RWPE1 (cell line): ENCODE measurements at regions not wholly inside any gene's neighbourhood (a gene's known extent, or its start where the extent isn't known, plus 50 kb on each side); places are given as distances from the start of the nearest gene placed in this dataset.

Source experiments
- CTCF ChIA-PET: fragments of 350-600 bp; sonication (Branson Sonifier 250); formaldehyde crosslinking; extraction: SDS; loops from one replicate; lab custom pipeline; 2021; lab: Yijun Ruan, JAX
- POLR2A ChIA-PET: fragments of 400-600 bp; formaldehyde crosslinking; extraction: SDS; loops from one replicate; lab custom pipeline; 2020; ENCODE audit warnings: antibody characterized with exemption; ENCODE audit not compliant: low non-redundant PET; lab: Yijun Ruan, JAX
- DNase-seq: peaks from one replicate; pipeline ENCODE4 v3.0.0; 2012; ENCODE audit warnings: low spot score
- H3K27ac ChIP-seq: fragments of 450-650 bp; 2 replicates; pipeline ENCODE4 v1.5.1; 2017
- TF ChIP-seq, protein P1 (sequence below): fragments of 450-650 bp; conservative IDR thresholded peaks from 2 replicates; pipeline ENCODE4 v1.5.1; 2017; ENCODE audit warnings: low read depth, mild to moderate bottlenecking

DNA sequence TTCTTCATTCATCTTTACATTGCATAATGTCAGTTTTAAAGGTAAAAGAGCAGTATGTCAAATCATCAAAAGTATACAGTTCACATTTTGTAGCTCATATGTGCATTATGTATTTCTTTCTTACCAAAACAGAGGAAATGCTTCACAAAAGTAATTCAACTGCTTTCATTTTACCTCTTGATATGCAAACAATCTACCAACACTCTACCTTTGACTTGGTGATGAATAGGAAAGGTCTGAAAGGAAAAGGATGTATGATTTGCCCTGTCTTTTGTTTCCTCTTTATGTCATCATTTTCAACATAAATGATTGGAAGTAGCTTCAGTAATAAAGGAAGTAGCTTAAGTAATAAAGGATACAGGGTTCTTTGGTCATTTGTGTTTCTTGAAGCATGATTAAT lies 846.7 kb downstream of the NXPH1 start:
- ChIA-PET POLR2A (no interaction called here), CTCF (interaction anchor here (0.6 kb wide), 1 partner anchor 455 kb away, joined by 3 read pairs; no protein-coding TSS in a partner anchor)
- no peak for DNase-seq
- TF ChIP-seq, protein P1, sequence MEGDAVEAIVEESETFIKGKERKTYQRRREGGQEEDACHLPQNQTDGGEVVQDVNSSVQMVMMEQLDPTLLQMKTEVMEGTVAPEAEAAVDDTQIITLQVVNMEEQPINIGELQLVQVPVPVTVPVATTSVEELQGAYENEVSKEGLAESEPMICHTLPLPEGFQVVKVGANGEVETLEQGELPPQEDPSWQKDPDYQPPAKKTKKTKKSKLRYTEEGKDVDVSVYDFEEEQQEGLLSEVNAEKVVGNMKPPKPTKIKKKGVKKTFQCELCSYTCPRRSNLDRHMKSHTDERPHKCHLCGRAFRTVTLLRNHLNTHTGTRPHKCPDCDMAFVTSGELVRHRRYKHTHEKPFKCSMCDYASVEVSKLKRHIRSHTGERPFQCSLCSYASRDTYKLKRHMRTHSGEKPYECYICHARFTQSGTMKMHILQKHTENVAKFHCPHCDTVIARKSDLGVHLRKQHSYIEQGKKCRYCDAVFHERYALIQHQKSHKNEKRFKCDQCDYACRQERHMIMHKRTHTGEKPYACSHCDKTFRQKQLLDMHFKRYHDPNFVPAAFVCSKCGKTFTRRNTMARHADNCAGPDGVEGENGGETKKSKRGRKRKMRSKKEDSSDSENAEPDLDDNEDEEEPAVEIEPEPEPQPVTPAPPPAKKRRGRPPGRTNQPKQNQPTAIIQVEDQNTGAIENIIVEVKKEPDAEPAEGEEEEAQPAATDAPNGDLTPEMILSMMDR, result no peak
- no peak overlapping the region for H3K27ac ChIP-seq

DNA sequence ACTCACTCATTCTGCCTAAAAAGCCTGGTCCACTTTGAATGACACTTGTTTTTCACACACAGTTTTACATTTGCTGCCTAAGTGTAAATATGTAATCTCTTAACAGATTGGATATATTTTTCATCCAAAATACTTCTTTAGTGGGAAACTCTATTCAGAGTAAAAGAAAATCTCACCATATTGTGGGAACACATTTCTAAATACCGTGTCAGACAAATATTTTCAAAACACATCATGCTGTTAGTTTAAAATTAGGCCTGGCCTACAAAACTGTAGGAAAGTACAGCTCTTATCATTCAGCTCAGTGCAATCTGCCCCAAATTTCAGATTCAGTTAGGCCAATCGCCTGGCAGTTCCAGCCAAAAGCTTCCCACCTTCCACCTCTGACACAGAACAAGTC lies 849.8 kb downstream of the NXPH1 start:
- POLR2A ChIA-PET, result no interaction called here
- CTCF ChIA-PET, result no interaction called here
- DNase-seq, result no peak
- TF ChIP-seq, protein P1, result no peak
- H3K27ac ChIP-seq, result no peak overlapping the region

DNA sequence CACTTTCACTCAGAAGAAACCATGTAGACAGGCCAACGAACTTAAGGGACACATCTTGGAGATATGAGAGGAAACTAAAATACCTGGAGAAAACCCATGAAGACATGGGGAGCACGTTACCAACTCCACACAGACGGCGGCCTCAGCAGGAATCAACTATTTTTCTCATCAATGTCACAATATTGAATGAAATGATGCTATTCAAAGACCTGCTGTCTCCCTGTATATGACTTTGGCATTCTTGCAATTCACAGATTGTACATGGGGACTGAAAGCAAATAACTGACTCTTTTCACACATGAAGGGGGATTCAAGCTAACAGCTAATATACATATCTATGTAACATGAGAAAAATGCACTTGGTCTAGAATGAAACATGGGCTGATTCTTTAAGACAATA lies 869.0 kb downstream of the NXPH1 start:
- ChIA-PET POLR2A (no interaction called here), CTCF (no interaction called here)
- DNase-seq, result no peak
- H3K27ac ChIP-seq, result no peak overlapping the region
- TF ChIP-seq, protein P1, result no peak

DNA sequence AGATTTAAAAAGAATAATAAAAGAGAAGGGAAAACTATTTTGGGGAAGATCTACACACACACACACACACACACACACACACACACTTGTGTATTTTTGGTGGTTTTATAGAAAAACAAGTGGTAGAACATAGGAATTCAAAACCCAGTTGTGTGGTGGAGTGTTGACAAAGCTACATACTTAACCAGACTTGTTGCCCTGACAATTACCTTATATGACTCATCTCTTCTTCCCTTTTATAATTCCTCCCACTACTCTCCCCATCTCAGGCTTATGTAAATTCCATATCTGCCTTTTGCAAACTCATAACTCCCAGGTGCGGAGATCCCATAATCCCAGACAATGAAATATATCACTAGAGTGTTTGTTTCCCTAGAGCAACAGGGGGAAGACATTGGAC lies 873.7 kb downstream of the NXPH1 start:
- no peak for DNase-seq
- POLR2A ChIA-PET, result no interaction called here
- H3K27ac ChIP-seq, result no peak overlapping the region
- CTCF ChIA-PET, result no interaction called here
- TF ChIP-seq, protein P1, result no peak

- ChIA-PET POLR2A (no interaction called here), CTCF (no interaction called here)
- no peak for DNase-seq
- TF ChIP-seq, protein P1, result no peak
- no peak overlapping the region for H3K27ac ChIP-seq
Observed at GRCh38 chr7:9324513-9324912, 891.1 kb downstream of the NXPH1 start.

DNA sequence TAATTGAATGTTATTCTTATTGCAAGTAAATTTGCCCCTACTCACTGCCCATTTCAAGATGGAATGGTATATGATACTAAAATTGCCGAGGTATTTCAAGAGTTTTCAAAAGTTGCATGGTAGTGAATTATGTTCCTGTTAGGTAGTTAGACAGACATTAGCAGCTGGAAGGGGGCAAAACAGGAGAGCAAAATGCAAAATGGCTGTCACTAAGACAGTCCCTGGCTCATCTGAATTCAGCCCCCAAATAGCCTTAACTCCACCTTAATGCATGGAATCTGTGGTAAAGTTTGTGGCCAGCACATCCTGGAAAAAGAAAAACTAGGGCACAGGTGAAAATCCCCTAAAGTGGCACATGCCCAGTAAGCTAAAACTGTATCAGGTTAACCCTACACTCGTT lies 894.9 kb downstream of the NXPH1 start:
- H3K27ac ChIP-seq, result no peak overlapping the region
- no peak for DNase-seq
- CTCF ChIA-PET, result no interaction called here
- TF ChIP-seq, protein P1, result no peak
- POLR2A ChIA-PET, result no interaction called here

- TF ChIP-seq, protein P1, result no peak
- CTCF ChIA-PET, result no interaction called here
- no peak for DNase-seq
- POLR2A ChIA-PET, result no interaction called here
- no peak overlapping the region for H3K27ac ChIP-seq
Observed at GRCh38 chr7:9349625-9350024, 916.2 kb downstream of the NXPH1 start.
